Right renal cortex interstitium (tissue), 3 donors: ENCODE measurements at regions not wholly inside any gene's neighbourhood (a gene's known extent, or its start where the extent isn't known, plus 50 kb on each side); places are given as distances from the start of the nearest gene placed in this dataset.
"Not testable (repeated sequence)": the region's sequence is repeated elsewhere in the genome, so short reads cannot be mapped to it uniquely, and the experiment has no call there.

Source experiments
- DNase-seq, 3 donors: peaks; one replicate each; pipeline ENCODE4 v3.0.0-alpha.2; 2013; ENCODE audit warnings: low read depth in 3 of 3, low spot score in 2 of 3

- DNase-seq: no peak
Measured at GRCh38 chr6:77326029-77326428, 137.3 kb downstream of the HTR1B start.

DNA sequence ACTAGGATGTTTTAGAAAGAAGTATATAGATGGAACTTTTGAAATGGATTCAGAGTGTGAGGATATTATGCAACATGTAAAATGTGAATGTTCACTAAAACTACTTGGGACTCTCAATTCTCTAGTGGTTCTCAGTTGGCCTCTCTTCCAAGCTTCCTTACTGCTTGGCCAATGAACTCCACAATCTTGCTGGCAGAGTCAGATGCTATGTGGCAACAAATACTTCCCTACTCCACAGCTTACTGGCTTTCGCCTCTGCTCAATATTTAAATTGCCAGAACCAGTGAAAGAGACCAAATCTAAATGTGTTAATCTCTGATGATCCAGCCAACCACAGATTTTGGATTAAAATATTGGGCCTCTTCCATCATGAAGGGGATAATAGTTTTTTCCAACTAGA, 138.4 kb downstream of the HTR1B start:
- no peak for DNase-seq

DNA sequence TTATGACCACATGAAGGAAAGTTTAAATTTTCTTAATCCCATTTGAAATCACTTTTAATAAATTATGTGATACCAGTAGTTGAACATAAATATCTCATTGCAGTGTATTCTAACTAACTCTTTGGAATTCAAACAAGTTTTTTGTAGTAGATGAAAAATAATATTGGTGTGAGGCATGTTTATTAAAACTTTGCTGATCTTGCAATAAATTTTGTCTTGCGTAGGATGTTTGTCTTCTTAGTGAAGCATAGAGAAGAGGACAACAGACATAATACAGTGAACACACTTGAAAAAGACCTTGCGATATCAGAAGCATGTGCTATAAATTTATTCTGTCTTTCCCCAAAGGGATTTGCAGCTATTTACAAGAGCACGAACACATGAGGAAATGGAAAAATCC, 140.7 kb downstream of the HTR1B start:
- DNase-seq: no peak

DNA sequence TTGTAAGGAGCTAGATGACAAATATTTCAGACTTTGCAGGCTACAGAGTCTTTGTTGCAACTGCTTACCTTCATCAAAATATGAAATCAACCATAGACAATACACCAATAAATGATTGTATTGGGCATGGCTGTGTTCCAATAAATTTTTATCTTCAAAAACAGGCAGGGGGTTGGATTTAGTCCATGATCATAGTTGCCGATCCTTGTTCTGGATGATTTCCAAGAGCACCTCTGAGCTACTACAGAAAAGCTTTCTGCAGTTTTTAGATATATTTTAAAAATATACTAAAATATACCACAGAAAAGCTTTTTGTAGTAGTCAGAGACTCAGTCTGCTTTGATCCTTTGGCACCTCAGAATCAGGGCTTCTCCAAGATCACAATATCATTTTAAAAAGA, 145.0 kb downstream of the HTR1B start:
- DNase-seq: no peak

DNA sequence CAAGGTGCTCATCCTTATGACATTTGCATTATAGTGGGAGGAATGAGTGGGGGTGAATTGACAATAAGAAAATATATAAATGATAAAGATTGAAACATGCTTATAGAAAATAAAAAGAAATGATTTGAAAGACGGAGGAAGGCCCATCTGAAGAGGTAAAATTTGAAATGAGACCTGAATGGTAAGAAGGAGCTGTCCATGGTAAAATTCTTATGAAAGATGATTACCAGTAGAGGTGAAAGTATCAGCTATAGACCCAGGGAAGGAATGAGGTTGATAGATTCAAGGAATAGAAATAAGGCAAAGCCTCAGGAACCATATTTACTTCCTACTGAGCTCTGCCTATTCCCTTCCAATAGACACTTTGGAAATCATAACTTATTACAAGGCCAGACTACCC, 149.7 kb downstream of the HTR1B start:
- DNase-seq: no peak

DNA sequence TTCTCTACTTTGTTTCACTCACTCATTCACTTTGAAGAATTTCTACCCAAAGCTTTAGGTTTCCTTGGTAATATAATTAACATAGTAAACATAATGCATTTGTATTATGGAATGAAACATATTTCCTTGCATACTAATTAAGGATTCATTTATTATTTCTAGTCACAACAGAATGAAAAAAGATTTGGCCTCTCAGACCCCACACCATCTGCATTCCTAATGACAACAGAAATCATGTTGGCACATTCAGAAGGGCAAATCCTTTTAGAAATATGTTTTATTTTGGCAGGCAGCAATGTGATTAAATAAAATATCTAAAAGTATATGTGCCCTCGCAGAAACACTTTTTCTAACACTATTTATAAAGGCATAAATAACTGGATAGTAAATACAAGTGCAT, 163.4 kb downstream of the HTR1B start:
- no peak for DNase-seq

DNA sequence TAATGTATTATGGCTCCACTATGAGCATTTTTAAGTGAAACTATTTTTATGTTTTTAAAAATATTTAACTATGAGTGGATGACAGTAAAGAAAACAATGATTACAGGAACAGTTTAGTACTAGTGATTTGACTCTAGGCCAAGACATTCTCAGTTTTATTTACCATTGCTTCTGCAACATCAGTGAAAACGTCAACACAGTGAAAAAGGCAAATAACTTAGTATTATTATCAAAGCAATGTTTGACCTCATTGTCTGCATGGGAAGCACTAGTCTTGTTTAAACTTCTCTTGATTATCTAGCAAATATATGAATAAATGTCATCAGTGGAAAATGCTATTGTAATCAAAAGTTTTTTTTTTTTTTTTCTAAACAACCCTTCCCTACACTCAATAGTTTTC, 165.0 kb downstream of the HTR1B start:
- DNase-seq: no peak

GRCh38 chr6:77292564-77293546, 170.4 kb downstream of the HTR1B start:
- no peak for DNase-seq

GRCh38 chr6:77290798-77291197, 172.5 kb downstream of the HTR1B start:
- DNase-seq: no peak

DNA sequence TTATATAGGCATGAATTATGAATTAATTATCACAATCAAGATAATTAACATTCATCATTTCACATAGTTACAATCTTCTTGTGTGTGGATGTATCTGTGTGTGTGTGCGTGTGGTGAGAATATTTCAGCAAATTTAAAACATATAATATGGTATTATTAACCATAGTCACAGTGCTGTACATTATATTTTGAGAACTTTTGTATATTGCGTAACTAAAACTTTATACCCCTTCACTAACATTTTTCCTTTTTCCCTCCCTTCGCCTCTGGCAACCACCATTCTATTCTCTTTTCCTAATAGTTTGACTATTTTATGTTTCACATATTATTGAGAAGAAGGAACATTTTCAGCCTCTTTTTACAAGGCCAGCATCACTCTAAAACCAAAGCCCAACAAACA, 176.8 kb downstream of the HTR1B start:
- no peak for DNase-seq

GRCh38 chr6:77273929-77274328, 189.4 kb downstream of the HTR1B start:
- DNase-seq: no peak

DNA sequence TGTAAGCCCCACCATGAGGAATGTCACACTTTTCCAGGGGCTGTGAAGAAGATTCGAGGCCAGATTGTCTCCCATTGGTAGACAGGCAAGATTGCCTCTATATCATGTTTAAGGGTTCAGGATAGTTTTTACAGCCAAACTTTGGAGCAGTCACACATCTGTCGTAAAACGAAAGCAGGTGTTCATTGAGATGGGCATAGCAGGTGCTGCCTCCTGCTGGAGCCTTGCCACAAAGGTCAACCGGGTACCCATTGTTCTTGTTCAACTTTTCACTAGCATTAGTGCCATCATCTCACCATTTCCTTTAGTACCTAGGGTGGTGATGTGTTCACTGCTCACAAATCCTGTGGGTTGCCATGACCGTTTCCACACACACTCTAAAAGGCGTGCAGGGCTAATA, 198.3 kb downstream of the HTR1B start:
- no peak for DNase-seq

GRCh38 chr6:77263003-77263402, 200.3 kb downstream of the HTR1B start:
- no peak for DNase-seq

GRCh38 chr6:77251801-77252200, 211.5 kb downstream of the HTR1B start:
- DNase-seq: not testable (repeated sequence)

- DNase-seq: no peak
Measured at GRCh38 chr6:77249560-77249959, 213.7 kb downstream of the HTR1B start.

DNA sequence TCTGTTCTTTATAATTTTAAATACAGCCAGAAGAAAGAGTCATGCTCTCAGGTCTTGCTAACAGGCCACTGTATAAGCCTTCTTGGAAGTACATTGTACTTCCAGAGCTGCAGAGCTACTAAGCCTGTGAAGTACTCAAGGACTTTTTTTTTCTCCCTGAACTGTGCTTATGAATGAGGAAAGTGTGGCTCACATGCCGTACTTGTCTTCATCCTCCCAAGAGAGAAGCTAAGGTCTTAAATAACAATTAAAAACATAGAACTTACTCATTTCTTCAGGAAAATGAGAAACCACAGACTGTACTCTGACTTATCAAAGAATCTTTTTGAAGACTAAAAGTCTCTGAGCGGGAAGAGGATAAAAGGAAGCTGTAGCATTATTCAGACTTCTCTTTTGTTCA, 218.3 kb downstream of the HTR1B start:
- no peak for DNase-seq

DNA sequence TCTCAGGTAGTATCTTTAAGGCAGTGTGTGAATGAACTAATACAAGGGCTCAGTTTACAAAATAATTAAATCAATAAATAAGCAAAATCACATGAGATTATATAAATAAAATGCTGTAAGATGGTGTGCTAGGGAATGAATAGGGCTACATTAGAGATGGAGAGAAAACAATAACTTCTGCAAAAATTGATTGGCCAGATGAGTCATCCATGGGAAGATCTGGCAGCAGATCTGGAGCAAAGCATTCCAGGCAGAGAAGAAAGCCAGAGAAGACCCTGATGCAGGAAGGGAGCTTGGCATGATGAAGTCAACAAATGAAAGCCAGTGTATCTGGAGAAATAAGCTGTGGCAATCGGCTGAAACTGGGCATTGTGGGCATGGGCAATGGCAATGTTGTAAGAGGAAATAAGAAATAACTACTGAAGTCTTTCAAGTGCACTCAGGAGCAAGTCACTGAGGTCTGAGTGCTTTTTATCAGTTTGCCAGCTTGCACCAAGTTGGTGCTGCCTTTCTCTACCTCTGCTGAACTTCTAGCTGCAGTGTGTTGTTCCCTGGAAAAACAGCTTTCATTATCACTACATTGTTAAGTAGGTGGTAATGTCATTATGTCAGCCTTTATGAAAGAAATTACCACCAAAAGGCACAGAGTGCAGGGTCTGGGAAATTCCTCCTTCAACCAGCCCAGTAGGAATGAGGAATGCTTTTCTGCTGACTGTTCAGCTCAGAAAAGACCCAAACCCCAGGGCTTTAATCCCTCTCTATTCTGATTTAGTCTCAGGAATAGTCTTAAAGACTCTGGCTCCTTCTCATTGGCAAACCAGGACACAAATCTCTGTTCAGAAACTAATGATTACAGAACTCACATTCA, 231.6 kb downstream of the HTR1B start:
- no peak for DNase-seq

- no peak for DNase-seq
Measured at GRCh38 chr6:77228279-77228678, 235.0 kb downstream of the HTR1B start.

DNA sequence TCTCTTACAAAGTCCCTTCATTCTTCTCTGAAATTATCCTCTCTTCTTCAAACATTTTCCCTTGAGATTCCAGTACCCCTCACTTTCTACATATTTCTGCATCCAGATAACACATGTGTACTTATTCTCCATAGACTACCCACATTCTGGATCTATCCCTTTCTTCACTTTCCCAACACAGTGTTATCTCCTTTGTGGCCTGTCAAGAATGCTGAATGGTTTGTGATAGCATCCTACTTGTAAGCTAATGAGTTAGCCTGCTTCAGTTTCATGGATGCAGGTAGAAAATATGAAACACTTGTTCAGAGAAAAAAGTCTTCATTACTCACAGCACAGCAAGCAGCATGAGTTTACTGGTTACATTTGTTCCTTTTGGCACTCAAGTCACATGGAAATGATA, 245.4 kb downstream of the HTR1B start:
- no peak for DNase-seq

- no peak for DNase-seq
Measured at GRCh38 chr6:77205936-77206335, 257.4 kb downstream of the HTR1B start.

DNA sequence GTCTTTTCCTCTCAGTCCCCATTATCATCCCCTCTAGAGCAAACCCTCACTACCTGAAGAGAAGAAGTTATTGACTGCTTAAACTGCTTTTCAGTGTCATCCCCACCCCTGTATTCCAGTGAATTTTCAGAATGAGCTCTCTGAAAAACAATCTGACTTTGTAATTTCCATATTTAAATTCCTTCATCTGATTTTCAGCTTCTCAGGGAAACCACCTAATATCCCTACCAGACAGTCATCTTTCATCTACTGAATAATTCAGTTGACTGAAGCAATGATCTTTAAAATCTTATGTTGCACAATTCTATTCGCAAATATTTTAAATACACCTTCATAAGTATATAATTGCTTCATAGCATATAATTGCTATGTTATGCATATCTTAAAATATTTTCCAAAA, 258.7 kb downstream of the HTR1B start:
- no peak for DNase-seq

DNA sequence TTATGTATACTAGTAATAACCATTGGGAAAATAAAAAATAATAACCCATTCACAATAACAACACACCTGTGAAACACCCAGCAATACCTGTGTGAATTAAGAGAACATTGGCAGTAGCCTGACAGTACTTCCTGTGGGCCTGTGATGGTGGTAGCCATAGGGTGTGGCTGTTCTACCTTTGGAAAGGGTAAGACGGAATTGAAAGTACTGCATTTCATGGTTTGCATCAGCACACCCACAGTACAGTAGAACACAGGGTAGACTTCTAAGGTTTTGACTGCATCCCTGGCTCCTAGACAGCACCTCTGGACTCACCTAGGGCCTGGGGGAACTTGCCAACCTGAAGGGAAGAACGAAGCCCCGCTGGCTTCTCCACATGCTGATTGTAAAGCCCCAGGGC, 279.8 kb downstream of the HTR1B start:
- no peak for DNase-seq
